ENCODE measurements at regions not wholly inside any gene's neighbourhood (a gene's known extent, or its start where the extent isn't known, plus 50 kb on each side); places are given as distances from the start of the nearest gene placed in this dataset.

- WGBS (ENCODE audit: insufficient coverage), result 0% methylated on average over 1 of the region's 5 CpGs
- ChIA-PET POLR2A (no interaction called here), CTCF (no interaction called here)
- no peaks in the 10 kb centered on the region for H3K27me3 Mint-ChIP-seq
- Histone ChIP-seq H3K9me3 (no peaks in the 10 kb centered on the region), H3K4me3 (ENCODE audit: control insufficient read depth in 1 of 2, extremely low read depth in 1 of 2, low read length in 1 of 2) (no peak overlapping the region), H3K36me3 (ENCODE audit: control insufficient read depth in 2 of 2, extremely low read depth in 1 of 2, insufficient read depth in 1 of 2, low read length in 1 of 2) (no peaks in the 10 kb centered on the region), H3K27ac (ENCODE audit: low read length) (no peak overlapping the region), H3K4me1 (ENCODE audit: control insufficient read depth in 1 of 2, extremely low read depth in 1 of 2, insufficient read depth in 2 of 2, low read length in 2 of 2) (peaks cover 4 to 6% of the 10 kb centered on the region in 2 experiments), H3K27me3 (replicated peaks in 1 of 2; ENCODE audit: control insufficient read depth in 2 of 2, extremely low read depth in 1 of 2, insufficient read depth in 2 of 2, low read length in 1 of 2) (no peaks in the 10 kb centered on the region)
- no peaks in the 10 kb centered on the region for H3K9me3 Mint-ChIP-seq
- no peak overlapping the region for H3K4me3 Mint-ChIP-seq
- no peak for DNase-seq
- no peak for ATAC-seq (replicated peaks in 1 of 4)
- H3K4me1 Mint-ChIP-seq, result peaks cover 5 to 16% (median 7%) of the 10 kb centered on the region in 3 donors
- no peak overlapping the region for H3K27ac Mint-ChIP-seq
- no peaks in the 10 kb centered on the region for H3K36me3 Mint-ChIP-seq
Observed at GRCh38 chr6:53216301-53216700, 67.7 kb upstream of the GCM1 start.

- Mint-ChIP-seq H3K4me3 (no peak overlapping the region), H3K4me1 (peaks cover 5 to 14% (median 7%) of the 10 kb centered on the region in 3 donors), H3K27ac (no peak overlapping the region), H3K27me3 (no peaks in the 10 kb centered on the region), H3K9me3 (no peaks in the 10 kb centered on the region), H3K36me3 (no peaks in the 10 kb centered on the region)
- H3K27ac ChIP-seq (ENCODE audit: low read length), result no peak overlapping the region
- ChIA-PET POLR2A (interaction anchor here in 1 of 2 donors (0.6 kb wide), 1 partner anchor 562 kb away, joined by 3 read pairs; no protein-coding TSS in a partner anchor), CTCF (interaction anchor here in 1 of 2 donors (0.5 kb wide), 1 partner anchor 271 kb away, joined by 4 read pairs; no protein-coding TSS in a partner anchor)
- no peaks in the 10 kb centered on the region for H3K9me3 ChIP-seq
- DNase-seq, result no peak
- WGBS (ENCODE audit: insufficient coverage), result no CpG with 5 or more reads among the region's 1 CpG
- no peaks in the 10 kb centered on the region for H3K27me3 ChIP-seq (replicated peaks in 1 of 2; ENCODE audit: control insufficient read depth in 2 of 2, extremely low read depth in 1 of 2, insufficient read depth in 2 of 2, low read length in 1 of 2)
- no peak for ATAC-seq (replicated peaks in 1 of 4)
- H3K4me3 ChIP-seq (ENCODE audit: control insufficient read depth in 1 of 2, extremely low read depth in 1 of 2, low read length in 1 of 2), result no peak overlapping the region
- H3K4me1 ChIP-seq (ENCODE audit: control insufficient read depth in 1 of 2, extremely low read depth in 1 of 2, insufficient read depth in 2 of 2, low read length in 2 of 2), result peaks cover 4 to 6% of the 10 kb centered on the region in 2 experiments
- no peaks in the 10 kb centered on the region for H3K36me3 ChIP-seq (ENCODE audit: control insufficient read depth in 2 of 2, extremely low read depth in 1 of 2, insufficient read depth in 1 of 2, low read length in 1 of 2)
Observed at GRCh38 chr6:53214172-53214571, 65.5 kb upstream of the GCM1 start.

DNA sequence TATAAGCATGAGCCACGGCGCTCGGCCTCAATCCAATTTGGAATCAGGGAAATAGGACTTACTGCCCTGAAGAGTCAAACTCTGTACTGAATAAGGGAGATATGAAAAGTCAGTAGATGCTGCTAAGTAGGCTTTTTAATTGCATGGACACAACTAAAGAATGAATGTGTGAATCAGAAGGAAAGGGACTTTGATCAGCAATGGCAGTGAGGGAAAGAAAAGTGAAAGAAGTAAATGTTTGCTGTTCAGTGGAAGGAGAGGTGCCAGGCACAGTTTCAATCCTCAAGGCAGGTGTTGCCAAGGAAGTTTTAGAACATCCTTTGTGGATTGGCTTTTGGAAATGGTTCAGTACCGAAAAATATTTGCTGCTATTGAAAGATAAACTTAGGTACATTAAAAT is 62.2 kb upstream of the GCM1 start:
- ChIA-PET CTCF (no interaction called here), POLR2A (no interaction called here)
- no peaks in the 10 kb centered on the region for H3K9me3 Mint-ChIP-seq
- WGBS (ENCODE audit: insufficient coverage), result 100% methylated on average over 3 of the region's 4 CpGs
- no peak overlapping the region for H3K27ac Mint-ChIP-seq
- DNase-seq (no peak), ATAC-seq (replicated peaks in 1 of 4) (no peak)
- Histone ChIP-seq H3K27me3 (replicated peaks in 1 of 2; ENCODE audit: control insufficient read depth in 2 of 2, extremely low read depth in 1 of 2, insufficient read depth in 2 of 2, low read length in 1 of 2) (no peaks in the 10 kb centered on the region), H3K27ac (ENCODE audit: low read length) (no peak overlapping the region), H3K4me1 (ENCODE audit: control insufficient read depth in 1 of 2, extremely low read depth in 1 of 2, insufficient read depth in 2 of 2, low read length in 2 of 2) (no peaks in the 10 kb centered on the region), H3K4me3 (ENCODE audit: control insufficient read depth in 1 of 2, extremely low read depth in 1 of 2, low read length in 1 of 2) (no peak overlapping the region), H3K9me3 (no peaks in the 10 kb centered on the region), H3K36me3 (ENCODE audit: control insufficient read depth in 2 of 2, extremely low read depth in 1 of 2, insufficient read depth in 1 of 2, low read length in 1 of 2) (no peaks in the 10 kb centered on the region)
- H3K4me1 Mint-ChIP-seq, result peaks cover 0 to 5% (median 0%) of the 10 kb centered on the region in 3 donors
- H3K4me3 Mint-ChIP-seq, result no peak overlapping the region
- no peaks in the 10 kb centered on the region for H3K36me3 Mint-ChIP-seq
- no peaks in the 10 kb centered on the region for H3K27me3 Mint-ChIP-seq

DNA sequence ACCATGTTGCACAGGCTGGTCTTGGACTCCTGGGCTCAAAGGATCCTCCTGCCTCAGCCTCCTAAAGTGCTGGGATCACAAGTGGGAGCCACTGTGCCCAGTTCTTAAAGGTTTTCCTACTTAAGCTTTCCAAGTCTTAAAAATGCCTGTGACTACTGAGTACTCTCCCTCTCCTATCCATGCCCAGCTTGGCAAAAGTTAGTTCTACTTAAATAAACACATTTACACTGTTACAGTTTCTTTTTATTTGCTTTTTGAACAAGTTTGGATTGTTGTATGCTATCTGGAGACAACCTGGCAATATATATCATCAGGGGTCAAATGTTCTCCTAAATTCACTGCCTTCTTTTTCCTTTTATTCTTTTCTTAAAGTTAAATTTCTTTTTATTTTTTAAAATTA is 61.0 kb upstream of the GCM1 start:
- H3K4me3 ChIP-seq (ENCODE audit: control insufficient read depth in 1 of 2, extremely low read depth in 1 of 2, low read length in 1 of 2), result no peak overlapping the region
- no peaks in the 10 kb centered on the region for H3K9me3 ChIP-seq
- no peaks in the 10 kb centered on the region for H3K27me3 ChIP-seq (replicated peaks in 1 of 2; ENCODE audit: control insufficient read depth in 2 of 2, extremely low read depth in 1 of 2, insufficient read depth in 2 of 2, low read length in 1 of 2)
- H3K4me1 ChIP-seq (ENCODE audit: control insufficient read depth in 1 of 2, extremely low read depth in 1 of 2, insufficient read depth in 2 of 2, low read length in 2 of 2), result no peaks in the 10 kb centered on the region
- H3K4me1 Mint-ChIP-seq, result no peaks in the 10 kb centered on the region
- H3K4me3 Mint-ChIP-seq, result no peak overlapping the region
- no peak overlapping the region for H3K27ac ChIP-seq (ENCODE audit: low read length)
- POLR2A ChIA-PET, result no interaction called here
- CTCF ChIA-PET, result no interaction called here
- ATAC-seq (replicated peaks in 1 of 4) (no peak), DNase-seq (no peak)
- H3K27ac Mint-ChIP-seq, result no peak overlapping the region
- no peaks in the 10 kb centered on the region for H3K27me3 Mint-ChIP-seq
- no peaks in the 10 kb centered on the region for H3K9me3 Mint-ChIP-seq
- H3K36me3 Mint-ChIP-seq, result no peaks in the 10 kb centered on the region
- H3K36me3 ChIP-seq (ENCODE audit: control insufficient read depth in 2 of 2, extremely low read depth in 1 of 2, insufficient read depth in 1 of 2, low read length in 1 of 2), result no peaks in the 10 kb centered on the region

- no peaks in the 10 kb centered on the region for H3K27me3 Mint-ChIP-seq
- ChIA-PET POLR2A (interaction anchor here in 1 of 2 donors (0.6 kb wide), 1 partner anchor 18 kb away, joined by 4 read pairs; no protein-coding TSS in a partner anchor), CTCF (no interaction called here)
- no peaks in the 10 kb centered on the region for H3K36me3 Mint-ChIP-seq
- no peak overlapping the region for H3K27ac Mint-ChIP-seq
- no peaks in the 10 kb centered on the region for H3K9me3 Mint-ChIP-seq
- Histone ChIP-seq H3K27me3 (replicated peaks in 1 of 2; ENCODE audit: control insufficient read depth in 2 of 2, extremely low read depth in 1 of 2, insufficient read depth in 2 of 2, low read length in 1 of 2) (no peaks in the 10 kb centered on the region), H3K36me3 (ENCODE audit: control insufficient read depth in 2 of 2, extremely low read depth in 1 of 2, insufficient read depth in 1 of 2, low read length in 1 of 2) (no peaks in the 10 kb centered on the region), H3K9me3 (no peaks in the 10 kb centered on the region), H3K27ac (ENCODE audit: low read length) (no peak overlapping the region), H3K4me1 (ENCODE audit: control insufficient read depth in 1 of 2, extremely low read depth in 1 of 2, insufficient read depth in 2 of 2, low read length in 2 of 2) (no peaks in the 10 kb centered on the region), H3K4me3 (ENCODE audit: control insufficient read depth in 1 of 2, extremely low read depth in 1 of 2, low read length in 1 of 2) (no peak overlapping the region)
- DNase-seq (no peak), ATAC-seq (replicated peaks in 1 of 4) (no peak)
- WGBS (ENCODE audit: insufficient coverage), result 38% methylated on average over 2 of the region's 2 CpGs
- no peak overlapping the region for H3K4me3 Mint-ChIP-seq
- H3K4me1 Mint-ChIP-seq, result peaks cover 0 to 12% (median 4%) of the 10 kb centered on the region in 3 donors
Observed at GRCh38 chr6:53205778-53206177, 57.1 kb upstream of the GCM1 start.

DNA sequence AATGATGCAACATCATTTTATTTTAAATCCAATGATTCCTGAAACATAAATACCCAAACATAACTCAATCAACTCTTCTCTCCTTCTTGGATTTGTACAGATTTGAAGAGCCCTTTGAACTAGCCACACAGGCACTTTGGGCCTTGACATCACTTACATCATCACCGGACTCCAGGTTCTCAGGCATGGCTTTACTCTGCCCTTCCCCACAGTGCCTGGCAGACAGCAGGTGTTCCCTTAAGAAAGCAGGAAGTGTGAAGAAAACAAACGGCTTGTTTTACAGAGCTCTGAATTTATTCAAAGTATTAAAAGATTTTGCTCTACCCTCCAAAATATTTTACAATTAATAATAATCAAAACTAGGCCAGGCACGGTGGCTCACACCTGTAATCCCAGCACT is 54.8 kb upstream of the GCM1 start:
- no peaks in the 10 kb centered on the region for H3K9me3 ChIP-seq
- H3K27me3 ChIP-seq (replicated peaks in 1 of 2; ENCODE audit: control insufficient read depth in 2 of 2, extremely low read depth in 1 of 2, insufficient read depth in 2 of 2, low read length in 1 of 2), result no peaks in the 10 kb centered on the region
- Mint-ChIP-seq H3K4me3 (no peak overlapping the region), H3K27me3 (no peaks in the 10 kb centered on the region), H3K27ac (peak overlapping the region in 1 of 2 donors; percentile 70), H3K9me3 (no peaks in the 10 kb centered on the region), H3K4me1 (peaks cover 0 to 15% (median 4%) of the 10 kb centered on the region in 3 donors), H3K36me3 (no peaks in the 10 kb centered on the region)
- no peaks in the 10 kb centered on the region for H3K36me3 ChIP-seq (ENCODE audit: control insufficient read depth in 2 of 2, extremely low read depth in 1 of 2, insufficient read depth in 1 of 2, low read length in 1 of 2)
- WGBS (ENCODE audit: insufficient coverage), result no CpG with 5 or more reads among the region's 3 CpGs
- CTCF ChIA-PET, result no interaction called here
- POLR2A ChIA-PET, result no interaction called here
- ATAC-seq (replicated peaks in 1 of 4) (no peak), DNase-seq (no peak)
- H3K4me1 ChIP-seq (ENCODE audit: control insufficient read depth in 1 of 2, extremely low read depth in 1 of 2, insufficient read depth in 2 of 2, low read length in 2 of 2), result no peaks in the 10 kb centered on the region
- no peak overlapping the region for H3K27ac ChIP-seq (ENCODE audit: low read length)
- H3K4me3 ChIP-seq (ENCODE audit: control insufficient read depth in 1 of 2, extremely low read depth in 1 of 2, low read length in 1 of 2), result no peak overlapping the region

- H3K9me3 Mint-ChIP-seq, result no peaks in the 10 kb centered on the region
- WGBS (ENCODE audit: insufficient coverage), result no CpG with 5 or more reads among the region's 1 CpG
- H3K4me1 Mint-ChIP-seq, result peaks cover 0 to 15% (median 4%) of the 10 kb centered on the region in 3 donors
- Histone ChIP-seq H3K36me3 (ENCODE audit: control insufficient read depth in 2 of 2, extremely low read depth in 1 of 2, insufficient read depth in 1 of 2, low read length in 1 of 2) (no peaks in the 10 kb centered on the region), H3K4me1 (ENCODE audit: control insufficient read depth in 1 of 2, extremely low read depth in 1 of 2, insufficient read depth in 2 of 2, low read length in 2 of 2) (no peaks in the 10 kb centered on the region), H3K9me3 (no peaks in the 10 kb centered on the region), H3K27ac (ENCODE audit: low read length) (no peak overlapping the region), H3K4me3 (ENCODE audit: control insufficient read depth in 1 of 2, extremely low read depth in 1 of 2, low read length in 1 of 2) (no peak overlapping the region), H3K27me3 (replicated peaks in 1 of 2; ENCODE audit: control insufficient read depth in 2 of 2, extremely low read depth in 1 of 2, insufficient read depth in 2 of 2, low read length in 1 of 2) (no peaks in the 10 kb centered on the region)
- CTCF ChIA-PET, result interaction anchor here (0.6 to 0.8 kb wide), 3 partner anchors 23 to 499 kb away, joined by 3 to 5 read pairs (median 3); no protein-coding TSS in a partner anchor
- DNase-seq (no peak), ATAC-seq (replicated peaks in 1 of 4) (no peak)
- no peaks in the 10 kb centered on the region for H3K36me3 Mint-ChIP-seq
- no peaks in the 10 kb centered on the region for H3K27me3 Mint-ChIP-seq
- H3K27ac Mint-ChIP-seq, result no peak overlapping the region
- POLR2A ChIA-PET, result no interaction called here
- no peak overlapping the region for H3K4me3 Mint-ChIP-seq
Observed at GRCh38 chr6:53202052-53202451, 53.4 kb upstream of the GCM1 start.
